ENCODE measurements at regions not wholly inside any gene's neighbourhood (a gene's known extent, or its start where the extent isn't known, plus 50 kb on each side); places are given as distances from the start of the nearest gene placed in this dataset.

DNA sequence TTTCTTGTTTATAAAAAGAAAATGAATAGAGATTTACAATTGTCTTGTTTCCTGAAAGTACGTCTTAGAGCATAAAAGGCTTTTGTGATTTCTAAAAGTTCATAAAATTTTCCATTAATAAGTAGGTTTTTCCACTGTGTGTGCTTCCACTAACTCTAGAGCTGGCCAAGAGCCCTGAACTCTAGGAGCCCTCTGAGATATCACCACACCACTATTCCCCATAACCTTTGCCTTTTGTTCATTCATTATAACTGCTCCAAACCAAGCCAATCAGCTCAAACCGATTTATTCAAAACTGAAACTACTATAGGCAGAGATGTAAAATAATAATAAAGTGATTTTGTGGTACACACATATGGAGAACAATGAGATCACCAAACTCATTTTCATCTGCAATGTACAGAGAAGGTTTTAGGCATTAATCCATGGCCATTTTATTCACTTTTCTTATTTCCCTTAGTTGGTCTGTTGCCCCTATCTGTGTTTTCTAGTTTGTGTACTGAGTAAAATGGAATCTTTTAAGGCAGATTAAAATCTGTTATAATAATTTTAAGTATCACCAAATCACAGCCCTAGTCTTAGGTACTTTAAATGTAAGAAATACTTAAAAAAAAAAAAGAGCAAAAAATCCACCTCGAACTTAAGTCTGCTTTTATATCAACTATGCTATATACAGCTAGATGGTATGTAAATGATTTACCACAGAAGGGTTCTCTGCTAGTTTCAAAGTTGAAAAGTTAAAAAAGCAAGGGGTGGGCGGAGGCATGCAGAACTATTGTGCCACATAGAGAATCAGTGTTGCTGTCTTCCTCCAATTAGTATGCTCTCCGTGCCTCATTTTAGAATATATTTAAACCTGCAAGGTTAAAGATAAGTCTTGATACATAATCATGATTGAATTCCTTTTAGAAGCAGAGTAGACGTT is 311.3 kb downstream of the KLF12 start:
- TF ChIP-seq PATZ1 (CRISPR knock-in tag; IDR thresholded peaks at IDR 0.05; ENCODE audit: borderline replicate concordance) (no peak), RARB (CRISPR knock-in tag; IDR thresholded peaks at IDR 0.05) (no peak), OSR1 (CRISPR knock-in tag; IDR thresholded peaks at IDR 0.05) (no peak)
